ENCODE measurements at regions not wholly inside any gene's neighbourhood (a gene's known extent, or its start where the extent isn't known, plus 50 kb on each side); places are given as distances from the start of the nearest gene placed in this dataset.

GRCh38 chr17:70011750-70012149 is 63.3 kb upstream of the KCNJ16 start:
- no peak for TF ChIP-seq CTCF (IDR thresholded peaks at IDR 0.05 in 4 of 5, conservative IDR thresholded peaks at IDR 0.05 in 1 of 5)
- TF ChIP-seq POLR2A (IDR thresholded peaks at IDR 0.05), result no peak
